GM21528 (cell line): ENCODE measurements at regions not wholly inside any gene's neighbourhood (a gene's known extent, or its start where the extent isn't known, plus 50 kb on each side); places are given as distances from the start of the nearest gene placed in this dataset.

Experiments used
- ATAC-seq: cut with Tn5 transposase; IDR thresholded peaks from one replicate; pipeline ENCODE4 v1.9.1; 2021; ENCODE audit warnings: mild to moderate bottlenecking, moderate library complexity; ENCODE audit not compliant: unreplicated experiment, low FRiP score

DNA sequence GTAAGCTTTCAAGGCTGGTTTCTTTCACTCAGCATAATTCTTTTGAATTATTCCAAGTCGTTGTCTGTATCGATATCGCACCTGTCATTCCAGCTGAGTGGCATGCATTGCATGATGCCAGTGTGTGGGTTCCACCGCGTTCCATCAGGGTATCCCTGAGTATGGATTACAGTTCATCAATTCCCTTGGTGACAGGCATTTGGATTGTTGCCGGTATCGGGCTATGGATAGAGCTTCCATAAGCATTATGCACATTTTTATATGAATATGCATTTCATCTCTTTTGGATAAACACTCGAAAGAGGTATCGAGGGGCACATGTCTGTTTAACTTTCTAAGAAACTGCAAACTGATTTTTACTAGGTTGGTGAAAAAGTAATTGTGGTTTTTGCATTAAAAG is 698.8 kb downstream of the BRD1 start:
- ATAC-seq: no peak

DNA sequence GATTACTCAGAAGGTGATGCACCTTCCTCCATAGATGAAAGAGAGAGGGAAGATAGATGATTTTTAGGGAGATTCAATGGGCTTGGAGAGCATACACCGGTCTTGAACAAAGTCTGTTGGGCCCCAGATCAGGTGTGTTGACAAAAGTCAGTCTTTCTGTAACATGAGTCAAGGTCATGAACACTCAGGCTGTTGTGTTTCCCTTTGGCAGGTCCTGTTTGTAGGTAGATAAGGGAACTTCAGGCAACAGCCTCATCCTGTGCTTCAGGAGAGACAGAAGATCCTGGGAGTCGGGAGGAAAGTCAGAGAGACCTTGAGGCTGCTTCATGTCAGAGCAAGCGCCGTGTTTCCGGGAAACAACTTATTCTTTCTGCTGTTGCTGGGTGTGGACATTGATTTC is 703.1 kb downstream of the BRD1 start:
- ATAC-seq: no peak

DNA sequence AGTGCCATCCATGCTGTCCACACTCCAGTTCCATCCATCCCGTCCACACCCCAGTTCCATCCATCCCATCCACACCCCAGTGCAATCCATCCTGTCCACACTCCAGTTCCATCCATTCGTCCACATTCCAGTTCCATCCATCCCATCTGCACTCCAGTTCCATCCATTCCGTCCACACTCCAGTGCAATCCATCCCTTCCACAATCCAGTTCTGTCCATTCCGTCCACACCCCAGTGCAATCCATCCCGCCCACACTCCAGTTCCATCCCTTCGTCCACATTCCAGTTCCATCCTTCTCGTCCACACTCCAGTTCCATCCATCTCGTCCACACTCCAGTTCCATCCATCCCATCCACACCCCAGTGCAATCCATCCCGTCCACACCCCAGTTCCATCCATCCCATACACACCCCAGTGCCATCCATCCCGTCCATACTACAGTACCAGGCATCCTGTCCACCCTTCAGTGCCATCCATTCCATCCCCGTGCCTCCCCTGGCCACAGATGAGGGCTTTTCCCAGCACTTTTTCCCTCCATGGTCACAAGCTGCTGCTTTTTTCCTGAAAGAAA is 704.0 kb downstream of the BRD1 start:
- ATAC-seq: no peak

DNA sequence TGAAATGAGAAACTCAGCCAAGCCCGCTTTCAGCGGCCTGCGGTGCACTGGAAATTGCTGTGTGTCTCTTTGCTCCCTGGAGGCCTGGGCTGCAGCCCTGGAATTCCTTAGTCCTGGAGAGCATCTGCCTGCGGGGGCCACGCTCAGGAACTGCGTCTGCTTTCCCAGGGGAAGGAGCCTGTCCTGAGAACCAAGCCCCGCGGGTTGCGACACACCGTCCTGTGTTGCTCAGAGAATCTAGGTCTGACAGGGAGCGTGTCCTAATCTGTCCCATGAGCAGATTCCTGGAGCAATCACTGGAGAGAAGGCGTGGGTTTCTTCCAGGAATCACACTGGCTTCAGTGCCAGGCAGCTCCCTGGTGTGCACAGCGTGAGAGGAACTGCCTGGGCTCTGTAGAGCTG is 708.1 kb downstream of the BRD1 start:
- no peak for ATAC-seq

DNA sequence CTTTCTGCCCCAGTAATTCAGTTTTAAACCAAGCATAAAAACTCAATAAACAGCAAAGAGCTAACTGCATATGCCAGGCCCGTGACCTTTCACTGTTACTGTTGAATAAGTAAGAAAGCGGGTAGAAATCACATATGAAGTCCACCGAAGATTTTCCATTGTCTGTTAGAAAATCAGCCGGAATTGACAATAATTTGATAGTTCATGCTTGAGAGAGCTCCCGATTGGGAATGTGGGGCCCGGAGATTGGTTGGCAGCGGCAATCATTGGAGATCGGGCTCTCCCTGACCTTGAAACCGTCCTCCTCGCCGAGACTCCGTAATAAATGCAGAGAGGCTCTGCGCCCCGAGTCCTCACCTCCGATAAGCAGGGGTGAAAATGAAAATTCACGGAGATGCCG is 709.6 kb downstream of the BRD1 start:
- no peak for ATAC-seq

DNA sequence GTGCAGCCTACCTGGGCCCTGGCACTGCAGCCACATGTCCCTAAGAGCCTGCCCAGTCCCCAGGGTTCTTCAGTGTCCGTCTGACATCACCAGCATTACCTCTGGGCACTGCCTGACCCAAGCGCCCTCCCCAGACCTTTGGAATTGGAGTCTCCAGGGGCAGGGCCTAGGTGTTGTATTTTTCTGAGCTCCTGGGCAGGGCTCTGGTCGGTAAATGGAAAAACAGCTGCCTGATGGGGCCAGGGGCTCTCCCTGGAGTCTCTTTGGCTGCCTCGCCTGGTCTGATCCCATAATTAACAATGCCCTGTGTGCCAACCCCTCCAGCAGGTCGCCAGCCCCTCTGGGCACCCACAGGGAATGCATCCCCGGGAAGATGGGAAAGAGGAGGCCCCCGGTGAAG is 710.2 kb downstream of the BRD1 start:
- no peak for ATAC-seq

DNA sequence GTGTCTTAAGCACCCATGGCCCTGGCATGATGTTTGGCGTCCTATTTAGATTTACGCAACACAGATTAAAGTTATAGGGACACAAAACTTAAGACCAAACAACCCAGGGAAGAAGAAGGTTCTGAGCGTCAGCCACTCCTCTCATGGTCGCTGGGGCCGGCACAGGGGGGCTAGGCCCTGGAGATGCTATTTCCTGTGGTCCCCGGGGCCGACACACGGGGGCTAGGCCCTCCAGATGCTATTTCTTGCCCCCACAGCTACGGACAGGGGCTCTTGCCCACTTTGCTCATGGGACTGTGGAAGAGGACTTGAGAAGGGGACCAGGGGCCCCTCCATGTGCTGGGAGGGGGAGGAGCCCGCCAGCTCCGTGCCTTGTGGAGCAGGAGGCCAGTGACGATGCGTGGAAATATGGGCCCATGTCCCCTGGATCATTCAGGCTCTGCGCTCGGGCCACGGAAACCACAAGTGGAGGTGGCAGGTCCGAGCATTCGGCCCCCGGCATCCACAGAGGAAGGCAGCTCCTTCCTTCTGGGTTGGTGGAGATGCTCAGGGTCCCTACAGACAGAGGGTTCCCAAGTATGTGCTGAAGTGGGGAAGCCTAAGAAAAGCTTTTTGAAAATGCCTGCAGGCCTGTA is 711.1 kb downstream of the BRD1 start:
- ATAC-seq: no peak

DNA sequence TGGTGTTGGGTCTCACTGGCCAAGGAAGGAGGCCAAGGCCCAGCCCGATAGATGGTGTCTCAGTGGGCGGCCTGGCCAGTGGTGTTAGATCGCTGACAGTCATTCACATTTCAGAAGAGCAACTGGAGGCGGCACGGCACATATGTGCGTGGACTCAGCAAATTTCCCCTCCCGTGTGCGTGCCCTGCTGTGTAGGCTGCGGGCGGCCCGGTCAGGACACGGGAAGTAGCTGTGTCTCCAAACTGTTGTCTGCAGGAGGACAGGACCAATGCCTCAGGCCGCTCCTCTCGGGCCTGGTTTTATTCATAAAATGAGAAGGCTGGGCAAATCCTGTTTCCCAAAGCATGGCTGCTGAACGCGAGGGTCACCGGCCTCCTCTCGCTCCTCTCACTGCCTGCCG is 711.7 kb downstream of the BRD1 start:
- ATAC-seq: no peak

DNA sequence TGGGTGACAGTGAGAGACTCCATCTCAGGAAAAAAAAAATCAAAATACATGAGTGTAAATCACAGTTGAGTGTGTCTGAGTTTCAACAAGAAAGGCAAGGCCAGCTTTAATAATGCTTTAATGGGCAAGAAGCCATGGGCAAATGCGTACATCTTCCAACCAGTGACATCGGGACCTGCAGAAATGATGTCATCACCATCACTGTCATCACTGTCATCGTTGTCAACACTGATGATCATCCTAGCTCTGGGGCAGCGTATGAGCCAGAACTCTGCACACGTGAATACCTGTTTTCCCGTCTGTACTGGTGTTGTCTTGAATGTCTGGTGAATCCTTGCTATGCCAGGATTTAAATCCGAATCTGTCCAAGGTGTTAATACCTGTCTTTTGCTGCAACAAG is 712.5 kb downstream of the BRD1 start:
- ATAC-seq: no peak

DNA sequence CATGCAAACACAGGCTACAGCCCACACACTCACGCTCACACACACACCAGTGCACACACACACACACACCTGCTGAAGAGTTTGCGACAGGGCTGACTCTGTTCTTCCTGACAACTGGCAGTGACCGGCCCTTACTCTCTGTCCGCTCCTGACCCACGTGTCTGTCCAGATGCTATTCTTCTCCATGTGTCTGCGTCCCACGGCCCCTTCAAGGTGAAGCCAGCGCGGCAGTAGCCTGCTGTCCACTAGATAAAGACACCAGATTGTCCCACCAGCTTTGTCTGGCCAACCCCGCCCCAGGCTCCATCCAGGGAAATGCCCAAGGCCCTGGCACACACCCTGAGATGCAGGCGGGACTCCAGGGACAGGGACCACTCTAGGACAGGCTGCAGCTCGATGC is 713.9 kb downstream of the BRD1 start:
- ATAC-seq: no peak

DNA sequence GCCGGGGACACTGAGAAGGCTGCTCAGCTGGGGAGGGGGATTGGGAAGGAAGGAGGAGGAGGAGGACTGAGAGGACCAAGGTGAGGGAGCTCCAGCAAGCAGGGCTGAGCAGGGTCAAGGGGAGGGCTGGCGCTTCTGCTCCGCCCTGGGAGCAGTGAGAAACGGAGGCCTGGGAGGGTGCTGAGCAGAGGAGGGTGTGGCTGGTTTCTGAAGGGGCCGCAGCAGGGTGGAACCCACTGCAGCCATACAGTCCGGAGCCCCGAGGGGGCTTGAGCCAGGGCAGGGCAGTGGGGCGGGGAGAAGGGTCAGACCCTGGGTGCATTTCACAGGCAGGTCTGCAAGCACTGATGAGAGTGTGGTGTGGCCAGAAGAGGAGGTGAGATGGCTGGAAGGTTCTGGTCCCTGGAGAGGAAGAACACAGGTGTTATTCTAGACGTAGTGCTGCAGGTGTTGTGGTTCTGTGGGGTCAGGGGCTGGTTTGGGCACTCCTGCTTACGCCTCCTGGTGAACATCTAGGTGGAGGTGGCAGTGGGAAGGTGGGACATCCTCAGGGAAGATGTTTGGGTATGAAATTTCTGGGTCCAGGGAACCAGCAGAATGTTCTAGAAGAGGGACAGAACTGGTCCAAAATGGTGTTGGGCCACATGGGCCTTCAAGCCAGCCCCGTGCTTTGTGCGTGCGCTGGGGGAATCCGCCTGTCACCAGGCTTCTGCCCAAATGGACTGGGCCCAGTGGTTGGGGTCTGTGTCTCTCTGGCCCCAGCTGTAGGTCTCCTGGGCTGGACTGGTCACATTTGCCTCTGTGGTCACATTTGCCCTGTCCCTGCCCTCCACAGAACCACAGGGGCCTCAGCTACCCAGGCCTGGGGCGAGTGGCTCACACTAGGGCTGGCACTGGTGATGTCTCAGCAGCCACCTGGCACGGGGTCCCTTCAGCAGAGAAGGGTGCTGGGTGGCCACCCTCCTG is 714.7 kb downstream of the BRD1 start:
- ATAC-seq: no peak

DNA sequence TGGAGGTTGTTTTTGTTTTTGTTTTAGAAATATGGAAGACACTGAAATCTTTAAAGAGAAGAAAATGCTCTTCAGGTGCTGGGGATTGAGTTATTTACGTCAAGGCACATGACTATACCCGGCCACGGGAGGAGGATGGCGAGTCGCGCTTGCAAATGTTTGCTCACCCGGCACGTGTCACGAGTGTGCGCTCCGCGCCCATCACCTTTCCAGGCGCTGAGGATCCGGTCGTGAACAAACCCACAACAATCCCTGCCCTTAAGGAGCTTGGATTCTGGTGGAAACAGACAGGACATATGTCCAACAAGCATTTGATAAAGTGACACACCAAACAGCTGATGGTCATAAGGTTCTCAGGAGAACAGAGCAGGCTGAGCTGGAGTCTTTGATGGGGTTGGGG is 715.5 kb downstream of the BRD1 start:
- ATAC-seq: no peak

DNA sequence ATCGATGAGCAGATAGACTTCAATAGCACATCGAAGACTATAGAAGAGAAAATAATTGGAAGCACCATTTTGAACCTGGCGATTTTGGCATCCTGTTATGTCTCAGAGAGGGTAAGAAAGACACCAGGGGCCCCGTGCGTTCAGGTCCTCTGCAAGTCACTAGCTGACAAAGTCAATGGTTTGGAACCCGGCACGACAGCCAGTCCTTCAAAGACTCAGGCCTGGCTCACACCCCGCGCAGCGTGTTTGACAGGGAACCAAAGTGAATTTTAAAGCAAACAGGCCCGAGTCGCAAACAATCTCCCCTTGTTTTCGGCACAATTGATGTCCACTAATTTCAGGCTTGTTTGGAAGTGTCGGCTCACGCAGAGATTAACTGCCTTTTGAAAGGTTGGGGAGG is 716.6 kb downstream of the BRD1 start:
- ATAC-seq: no peak

DNA sequence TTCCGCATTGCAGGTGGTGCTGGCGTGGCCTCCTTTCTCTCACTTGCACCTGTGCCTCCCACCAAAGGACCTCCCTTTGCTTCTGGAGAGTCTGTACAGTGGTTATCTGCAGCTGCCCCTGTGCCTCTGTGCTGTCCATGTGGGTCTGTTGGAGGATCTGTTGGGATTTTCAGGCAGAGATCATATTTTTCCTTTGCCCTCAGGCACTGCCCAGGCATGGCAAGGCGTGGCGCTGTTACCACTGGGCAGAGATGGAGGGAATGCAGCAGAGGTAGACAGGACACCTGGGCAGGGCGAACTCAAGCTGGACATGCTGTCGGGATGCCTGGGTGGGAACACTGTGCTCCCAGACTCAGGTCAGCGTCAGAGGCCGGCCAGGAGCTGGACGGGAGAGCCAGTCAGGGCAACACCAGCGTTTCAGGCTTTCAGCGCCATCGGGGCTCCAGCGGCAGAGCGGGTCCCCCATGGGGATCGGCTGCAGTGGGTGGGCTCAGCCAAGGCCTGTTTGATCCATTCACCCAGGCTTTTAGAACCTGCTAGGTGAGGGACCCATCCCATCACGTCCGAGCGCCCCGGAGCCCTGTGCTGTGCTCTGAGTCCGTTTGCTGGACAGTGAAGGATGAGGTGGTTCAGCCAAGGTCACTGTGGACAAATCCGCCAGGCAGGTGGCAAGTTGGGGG is 718.9 kb downstream of the BRD1 start:
- ATAC-seq: no peak

DNA sequence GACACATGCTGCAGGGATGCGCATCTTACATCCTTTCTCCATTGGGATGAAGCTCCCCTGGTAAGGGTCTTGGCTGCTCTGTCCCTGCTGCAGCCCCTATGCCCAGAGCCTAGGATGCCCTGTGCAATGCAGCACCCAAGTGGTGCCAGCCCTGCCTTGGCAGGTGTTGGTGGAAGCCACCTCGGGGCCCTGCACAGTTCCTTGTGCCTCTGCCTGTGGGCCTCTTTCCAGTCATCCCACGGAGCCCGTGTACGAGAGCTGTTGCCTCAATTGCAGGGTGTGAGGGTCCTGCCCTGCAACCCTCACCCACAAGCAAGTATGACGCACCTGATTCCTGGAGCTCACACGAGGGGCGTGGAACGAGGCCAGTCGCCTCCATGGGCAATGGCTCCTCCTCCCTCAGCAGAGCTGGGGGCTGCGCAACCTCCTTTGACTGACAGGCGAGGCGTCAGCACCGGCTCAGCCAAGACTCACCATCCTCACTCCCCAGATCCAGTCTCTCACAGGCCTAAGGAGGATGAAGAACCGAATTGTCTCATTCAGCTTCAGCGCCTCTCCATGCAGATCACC is 719.6 kb downstream of the BRD1 start:
- ATAC-seq: no peak

DNA sequence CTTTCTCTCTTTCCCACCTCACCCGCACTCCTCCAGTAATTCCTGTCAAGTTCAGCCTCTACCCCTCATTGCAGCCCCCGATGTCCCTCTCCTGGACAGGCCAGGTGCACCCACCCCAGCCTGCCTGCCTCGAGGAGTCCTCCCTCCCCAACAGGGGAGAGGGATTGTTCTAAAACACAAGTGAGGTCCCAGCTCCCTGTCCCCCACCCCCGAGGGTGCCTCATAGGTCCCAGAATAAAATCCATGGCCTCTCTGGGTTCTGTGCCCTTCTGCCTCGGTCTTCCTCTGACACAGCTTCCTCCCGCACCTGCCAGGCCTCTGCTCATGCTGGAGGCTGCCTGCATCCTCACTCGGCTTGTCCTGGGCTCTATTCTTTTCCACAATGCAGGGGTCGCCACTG is 720.1 kb downstream of the BRD1 start:
- no peak for ATAC-seq

DNA sequence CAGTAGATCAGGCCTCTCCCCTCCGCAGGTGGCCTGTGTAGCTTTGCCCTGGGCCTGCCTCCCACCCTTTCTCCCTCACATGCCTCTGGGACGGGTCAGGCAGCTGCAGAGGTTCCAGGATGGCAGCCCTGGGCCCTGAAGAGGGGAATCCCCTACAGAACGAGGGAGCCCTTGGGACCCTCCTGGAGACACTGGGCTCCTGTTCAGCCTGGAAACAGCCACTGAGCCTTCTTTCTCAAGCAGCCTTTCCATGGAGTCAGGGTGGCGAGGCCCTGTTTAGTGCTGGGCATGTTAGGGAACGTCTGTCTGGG is 720.9 kb downstream of the BRD1 start:
- ATAC-seq: no peak

DNA sequence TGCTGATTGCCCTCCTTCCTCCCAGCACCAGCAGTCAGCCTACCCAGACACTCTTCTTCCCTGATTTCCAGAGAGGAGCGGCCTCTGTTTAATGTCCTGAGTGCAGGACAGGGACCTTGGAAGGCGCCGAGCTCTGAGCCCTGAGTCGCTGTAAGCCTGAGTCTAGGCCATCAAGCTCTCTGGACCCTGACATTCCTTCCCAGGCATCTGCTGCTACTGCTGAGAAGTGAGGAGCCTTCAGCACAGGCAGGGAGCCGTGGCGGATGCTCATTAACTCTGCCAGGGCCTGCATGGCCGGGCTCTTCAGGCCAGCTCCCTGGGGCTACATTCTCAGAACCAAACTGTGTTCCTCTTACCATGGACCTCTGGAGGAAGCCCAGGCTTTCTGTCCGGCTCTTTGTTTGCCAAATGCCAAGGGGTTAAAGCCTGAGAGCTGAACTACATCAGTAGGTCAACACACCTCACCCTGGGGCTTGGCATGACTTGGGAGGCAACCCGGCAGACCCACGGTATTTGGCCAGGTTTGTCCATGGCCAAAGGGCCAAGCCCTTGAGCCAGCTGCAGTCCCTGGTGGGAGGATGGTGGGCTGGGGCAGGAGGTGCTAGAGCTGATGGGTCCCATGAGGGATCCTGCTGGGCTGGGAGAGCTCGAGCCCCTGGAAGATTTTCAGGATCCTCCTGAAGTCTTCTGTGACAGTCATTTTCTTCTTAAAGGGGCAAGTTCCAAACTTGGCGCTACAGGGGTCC is 721.4 kb downstream of the BRD1 start:
- ATAC-seq: no peak

DNA sequence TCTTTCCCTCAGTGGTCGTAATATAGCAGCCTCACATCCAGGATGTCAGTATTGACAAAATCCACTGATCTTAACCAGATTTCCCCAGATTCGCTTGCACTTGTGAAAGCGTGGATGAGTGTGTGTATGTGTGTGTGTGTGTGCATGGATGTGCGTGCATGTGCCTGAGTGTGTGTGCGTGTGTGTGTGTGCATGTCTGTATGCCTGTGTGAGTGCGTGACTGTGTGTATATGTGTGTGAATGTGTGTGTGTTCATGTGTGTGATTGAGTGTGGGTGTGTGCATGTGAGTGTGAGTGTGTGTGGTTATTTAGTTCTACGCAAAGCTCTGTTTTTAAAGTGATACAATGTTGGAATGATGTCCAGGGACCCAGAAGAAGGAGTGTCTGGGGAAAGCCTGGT is 723.2 kb downstream of the BRD1 start:
- ATAC-seq: no peak

DNA sequence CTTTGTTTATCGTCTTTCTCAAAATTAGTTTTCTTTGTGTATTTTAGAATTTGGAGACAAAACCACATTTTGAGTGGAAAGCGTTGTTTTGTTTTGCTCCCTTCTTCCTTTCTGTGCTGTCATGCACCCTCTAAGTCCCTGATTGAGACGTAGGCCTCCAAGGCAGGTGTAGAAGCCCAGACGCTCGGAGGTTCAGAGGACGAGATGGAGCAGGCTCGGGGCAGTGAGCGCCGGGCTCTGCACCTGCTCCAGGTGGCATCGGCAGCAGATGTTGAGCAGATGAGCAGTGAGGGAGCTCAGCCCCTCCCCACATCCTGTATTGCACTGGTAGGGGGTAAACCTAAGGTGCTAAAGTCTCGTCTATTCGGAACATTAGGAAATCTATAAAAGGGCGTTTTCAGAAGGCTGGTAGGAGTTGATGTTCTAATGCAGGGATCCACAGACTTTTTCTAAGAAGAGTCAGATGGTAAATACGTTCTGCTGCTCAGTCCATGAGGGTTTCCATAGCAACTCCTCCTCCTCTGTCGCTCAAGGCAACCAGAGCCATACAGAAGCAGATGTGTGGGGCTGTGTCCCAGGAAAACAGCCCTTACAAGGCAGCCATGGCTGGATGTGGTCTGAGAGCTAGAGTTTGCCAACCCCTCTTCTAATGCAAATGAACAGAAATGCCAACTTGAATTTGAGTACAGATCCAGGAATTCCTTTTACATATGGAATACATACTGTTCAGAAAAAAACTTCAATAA is 724.2 kb downstream of the BRD1 start:
- no peak for ATAC-seq
